ENCODE measurements at regions not wholly inside any gene's neighbourhood (a gene's known extent, or its start where the extent isn't known, plus 50 kb on each side); places are given as distances from the start of the nearest gene placed in this dataset.
"Not testable (repeated sequence)": the region's sequence is repeated elsewhere in the genome, so short reads cannot be mapped to it uniquely, and the experiment has no call there.

GRCh38 chr4:151597691-151598090 is 163.1 kb downstream of the GATB start:
- H3K23ac ChIP-seq (ENCODE audit: low read depth, low read length); dilution Hi-C loops (cut with HindIII; ENCODE audit: low sequenced_read_pairs, unreplicated experiment); H2BK20ac ChIP-seq (ENCODE audit: low read depth, low read length); H3K4me2 ChIP-seq (ENCODE audit: low read depth, low read length); H2AK9ac ChIP-seq (replicated peaks; ENCODE audit: low read depth, low read length, poor library complexity); H3K9ac ChIP-seq (ENCODE audit: low read depth, low read length); CTCF ChIA-PET; H3K18ac ChIP-seq (ENCODE audit: low read depth, low read length); H3K56ac ChIP-seq (ENCODE audit: extremely low read depth, insufficient read depth, low read length); DNase-seq; H2AK5ac ChIP-seq (ENCODE audit: low read depth, low read length); H4K20me1 ChIP-seq (ENCODE audit: insufficient read depth, low read length); H3K79me1 ChIP-seq (ENCODE audit: low read depth in 1 of 2, low read length in 2 of 2); BruUV-seq (replicated peaks); H4K5ac ChIP-seq (ENCODE audit: low read depth, low read length); H2BK120ac ChIP-seq (ENCODE audit: low read depth, low read length); H3K14ac ChIP-seq (replicated peaks; ENCODE audit: low read depth, low read length); intact Hi-C loops (cut with micrococcal nuclease); ATAC-seq (ENCODE audit: low read depth); in situ Hi-C loops (cut with MboI; ENCODE audit: low sequenced_read_pairs); H2BK15ac ChIP-seq (ENCODE audit: low read depth, low read length); H4K8ac ChIP-seq (ENCODE audit: low read depth in 2 of 2, low read length in 2 of 2); H3K27ac ChIP-seq (ENCODE audit: insufficient read depth, low read length); H3K27me3 ChIP-seq (ENCODE audit: control insufficient read depth, insufficient read depth, low read length); POLR2A ChIA-PET (ENCODE audit: unreplicated experiment); H3K4me1 ChIP-seq (ENCODE audit: control insufficient read depth, insufficient read depth, low read length); H3K4ac ChIP-seq (ENCODE audit: low read depth, low read length); H3K9me1 ChIP-seq (ENCODE audit: insufficient read depth, low read length); H4K91ac ChIP-seq (ENCODE audit: insufficient read depth, low read depth, low read length); H3K9me3 ChIP-seq (ENCODE audit: control insufficient read depth, insufficient read depth, low read length); H2BK5ac ChIP-seq (ENCODE audit: low read depth, low read length, poor library complexity, severe bottlenecking); H3K36me3 ChIP-seq (ENCODE audit: control insufficient read depth, insufficient read depth, low read length); H3K4me3 ChIP-seq (ENCODE audit: insufficient read depth, low read depth, low read length); H2AFZ ChIP-seq (replicated peaks; ENCODE audit: low read length, poor library complexity): not testable (repeated sequence)
- 40% methylated on average over 4 of the region's 8 CpGs; no CpG with 5 or more reads in 1 of the 2 experiments for WGBS, 2 experiments (ENCODE audit: extremely low coverage in 2 of 2, insufficient read length in 1 of 2)

All from IMR-90 (cell line).